WERI-Rb-1 (cell line): ENCODE measurements at regions not wholly inside any gene's neighbourhood (a gene's known extent, or its start where the extent isn't known, plus 50 kb on each side); places are given as distances from the start of the nearest gene placed in this dataset.

Experiments
- DNase-seq: peaks from one replicate; pipeline ENCODE4 v3.0.0-alpha.2; 2020
- H3K27ac ChIP-seq: fragments of 250-450 bp; sonication (Bioruptor Pico); 2 replicates; pipeline ENCODE4 v1.5.1; 2020; ENCODE audit warnings: mild to moderate bottlenecking, moderate library complexity
- H3K27me3 ChIP-seq: fragments of 250-450 bp; sonication (Bioruptor Pico); 2 replicates; pipeline ENCODE4 v1.5.1; 2021; ENCODE audit warnings: mild to moderate bottlenecking, low read depth, moderate library complexity; ENCODE audit not compliant: insufficient read depth, severe bottlenecking
- H3K36me3 ChIP-seq: fragments of 250-450 bp; sonication (Bioruptor Pico); 2 replicates; pipeline ENCODE4 v1.5.1; 2020; ENCODE audit warnings: mild to moderate bottlenecking, moderate library complexity
- H3K4me3 ChIP-seq: 2 replicates; pipeline ENCODE4 v1.5.1; 2011; ENCODE audit warnings: low read depth, mild to moderate bottlenecking, control low read depth, low read length
- H3K9me3 ChIP-seq: fragments of 250-450 bp; sonication (Bioruptor Pico); 2 replicates; pipeline ENCODE4 v1.5.1; 2021; ENCODE audit warnings: mild to moderate bottlenecking, moderate library complexity; ENCODE audit not compliant: severe bottlenecking
- CTCF ChIP-seq: IDR thresholded peaks from 2 replicates; pipeline ENCODE4 v1.5.1; 2011; ENCODE audit warnings: low read depth, mild to moderate bottlenecking, control low read depth, inconsistent platforms, low read length

GRCh38 chr5:3214396-3214795 lies 381.2 kb upstream of the IRX1 start:
- Histone ChIP-seq H3K9me3 (peaks cover 2% of the 10 kb centered on the region), H3K36me3 (no peaks in the 10 kb centered on the region), H3K27me3 (peaks cover 95% of the 10 kb centered on the region), H3K27ac (no peak overlapping the region), H3K4me3 (no peak overlapping the region)
- TF ChIP-seq CTCF = no peak
- no peak for DNase-seq

- TF ChIP-seq CTCF = no peak
- H3K36me3 ChIP-seq = no peaks in the 10 kb centered on the region
- no peak overlapping the region for H3K4me3 ChIP-seq
- peaks cover 2% of the 10 kb centered on the region for H3K9me3 ChIP-seq
- peaks cover 93% of the 10 kb centered on the region for H3K27me3 ChIP-seq
- no peak for DNase-seq
- H3K27ac ChIP-seq = no peak overlapping the region
These were observed 382.8 kb upstream of the IRX1 start for GRCh38 chr5:3212869-3213268.

- no peak for DNase-seq
- Histone ChIP-seq H3K36me3 (no peaks in the 10 kb centered on the region), H3K27me3 (peaks cover 92% of the 10 kb centered on the region)
These were observed 385.1 kb upstream of the IRX1 start for GRCh38 chr5:3210531-3210930.

GRCh38 chr5:3209918-3210317 lies 385.7 kb upstream of the IRX1 start:
- H3K27ac ChIP-seq = no peak overlapping the region
- no peaks in the 10 kb centered on the region for H3K36me3 ChIP-seq
- H3K4me3 ChIP-seq = no peak overlapping the region
- DNase-seq = no peak
- no peak for TF ChIP-seq CTCF
- peaks cover 92% of the 10 kb centered on the region for H3K27me3 ChIP-seq
- H3K9me3 ChIP-seq = peaks cover 10% of the 10 kb centered on the region

More at GRCh38 chr5:3210531-3210930, 385.1 kb upstream of the IRX1 start:
- no peak overlapping the region for H3K4me3 ChIP-seq
- no peak overlapping the region for H3K27ac ChIP-seq
- H3K9me3 ChIP-seq = peaks cover 10% of the 10 kb centered on the region
- no peak for TF ChIP-seq CTCF

GRCh38 chr5:3202570-3202969 lies 393.1 kb upstream of the IRX1 start:
- no peak overlapping the region for H3K27ac ChIP-seq
- no peaks in the 10 kb centered on the region for H3K36me3 ChIP-seq
- no peak overlapping the region for H3K4me3 ChIP-seq
- DNase-seq = no peak
- peaks cover 93% of the 10 kb centered on the region for H3K27me3 ChIP-seq
- TF ChIP-seq CTCF = no peak
- peaks cover 5% of the 10 kb centered on the region for H3K9me3 ChIP-seq

GRCh38 chr5:3201941-3202340 lies 393.7 kb upstream of the IRX1 start:
- Histone ChIP-seq H3K27me3 (peaks cover 94% of the 10 kb centered on the region), H3K4me3 (no peak overlapping the region), H3K9me3 (peaks cover 4% of the 10 kb centered on the region), H3K36me3 (no peaks in the 10 kb centered on the region), H3K27ac (no peak overlapping the region)
- no peak for TF ChIP-seq CTCF
- no peak for DNase-seq
